ENCODE measurements at regions not wholly inside any gene's neighbourhood (a gene's known extent, or its start where the extent isn't known, plus 50 kb on each side); places are given as distances from the start of the nearest gene placed in this dataset.

DNA sequence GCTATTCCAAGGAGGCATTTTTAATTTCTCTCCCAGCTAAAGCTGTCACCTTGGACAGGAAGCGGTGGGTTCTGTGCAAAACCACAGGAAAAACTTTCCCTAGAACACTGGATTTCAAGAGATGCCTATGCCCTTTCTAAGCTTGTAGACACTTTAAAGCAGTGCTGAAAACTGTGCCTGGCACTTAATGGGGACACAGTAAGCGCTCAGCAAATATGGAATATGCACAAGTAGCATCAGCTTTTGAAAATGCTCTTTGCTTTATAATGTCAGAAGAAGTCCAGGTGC, 50.9 kb upstream of the TARBP1 start:
- TF ChIP-seq, protein P1, sequence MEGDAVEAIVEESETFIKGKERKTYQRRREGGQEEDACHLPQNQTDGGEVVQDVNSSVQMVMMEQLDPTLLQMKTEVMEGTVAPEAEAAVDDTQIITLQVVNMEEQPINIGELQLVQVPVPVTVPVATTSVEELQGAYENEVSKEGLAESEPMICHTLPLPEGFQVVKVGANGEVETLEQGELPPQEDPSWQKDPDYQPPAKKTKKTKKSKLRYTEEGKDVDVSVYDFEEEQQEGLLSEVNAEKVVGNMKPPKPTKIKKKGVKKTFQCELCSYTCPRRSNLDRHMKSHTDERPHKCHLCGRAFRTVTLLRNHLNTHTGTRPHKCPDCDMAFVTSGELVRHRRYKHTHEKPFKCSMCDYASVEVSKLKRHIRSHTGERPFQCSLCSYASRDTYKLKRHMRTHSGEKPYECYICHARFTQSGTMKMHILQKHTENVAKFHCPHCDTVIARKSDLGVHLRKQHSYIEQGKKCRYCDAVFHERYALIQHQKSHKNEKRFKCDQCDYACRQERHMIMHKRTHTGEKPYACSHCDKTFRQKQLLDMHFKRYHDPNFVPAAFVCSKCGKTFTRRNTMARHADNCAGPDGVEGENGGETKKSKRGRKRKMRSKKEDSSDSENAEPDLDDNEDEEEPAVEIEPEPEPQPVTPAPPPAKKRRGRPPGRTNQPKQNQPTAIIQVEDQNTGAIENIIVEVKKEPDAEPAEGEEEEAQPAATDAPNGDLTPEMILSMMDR (IDR thresholded peaks at IDR 0.05; ENCODE audit: borderline replicate concordance): no peak
- intact Hi-C loops (cut with micrococcal nuclease): no loop called here
- H3K27me3 ChIP-seq (ENCODE audit: low read depth): no peaks in the 10 kb centered on the region

DNA sequence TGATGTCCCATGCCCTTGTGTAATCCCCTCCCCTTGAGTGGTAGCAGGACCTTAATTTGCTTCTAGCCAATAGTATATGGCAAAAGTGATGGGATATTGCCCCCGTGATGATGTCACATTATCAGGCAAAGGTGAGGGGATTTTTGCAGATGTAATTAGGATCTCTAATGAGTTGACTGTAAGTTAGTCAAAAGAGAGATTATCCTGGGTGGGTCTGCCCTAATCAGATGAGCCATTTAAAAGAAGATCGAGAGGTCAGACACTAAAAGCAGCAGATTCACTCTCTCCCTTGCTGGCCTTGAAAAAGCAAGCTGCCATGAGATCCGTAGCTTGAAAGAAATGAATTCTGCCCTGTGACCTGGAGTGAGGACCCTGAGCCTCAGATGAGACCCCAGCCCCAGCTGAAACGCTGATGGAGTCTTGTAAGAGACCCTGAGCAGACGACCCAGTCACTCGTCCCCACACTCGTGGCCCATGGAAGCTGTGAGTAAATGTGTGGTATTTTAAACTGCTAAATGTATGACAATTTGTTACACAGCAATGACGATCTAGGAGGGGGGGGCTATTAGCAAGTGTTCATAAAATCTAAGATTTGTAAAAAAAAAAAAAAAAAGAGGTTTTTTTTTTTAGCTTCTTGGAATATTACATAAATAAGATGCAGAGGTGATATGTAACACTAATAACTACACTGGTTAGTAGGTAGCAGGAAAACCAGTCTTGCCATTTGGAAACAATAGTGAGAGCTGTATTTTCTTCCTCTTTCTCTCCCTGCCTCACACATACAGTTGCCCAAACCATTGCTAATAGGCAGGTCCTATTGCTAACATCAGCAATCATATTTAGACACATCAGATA, 50.3 kb upstream of the TARBP1 start:
- no peak for DNase-seq
- H3K36me3 ChIP-seq: no peaks in the 10 kb centered on the region
- H3K9me3 ChIP-seq (replicated peaks): no peaks in the 10 kb centered on the region
- H3K4me3 ChIP-seq: peak overlapping the region; percentile 54
- H3K4me1 ChIP-seq: peaks cover 84% of the 10 kb centered on the region
- intact Hi-C loops (cut with micrococcal nuclease): no loop called here
- H3K27me3 ChIP-seq (ENCODE audit: low read depth): no peaks in the 10 kb centered on the region
- TF ChIP-seq, protein P1 (IDR thresholded peaks at IDR 0.05; ENCODE audit: borderline replicate concordance): no peak
- H3K27ac ChIP-seq (replicated peaks): peak overlapping the region; percentile 98

More for the DNA sequence above, 50.9 kb upstream of the TARBP1 start:
- Histone ChIP-seq H3K36me3 (no peaks in the 10 kb centered on the region), H3K27ac (replicated peaks) (peak overlapping the region; percentile 98), H3K4me3 (peak overlapping the region; percentile 54), H3K9me3 (replicated peaks) (no peaks in the 10 kb centered on the region), H3K4me1 (peaks cover 84% of the 10 kb centered on the region)
- no peak for DNase-seq

Measured in left ventricle myocardium inferior (tissue), 1 donor.